ENCODE measurements at regions not wholly inside any gene's neighbourhood (a gene's known extent, or its start where the extent isn't known, plus 50 kb on each side); places are given as distances from the start of the nearest gene placed in this dataset.

DNA sequence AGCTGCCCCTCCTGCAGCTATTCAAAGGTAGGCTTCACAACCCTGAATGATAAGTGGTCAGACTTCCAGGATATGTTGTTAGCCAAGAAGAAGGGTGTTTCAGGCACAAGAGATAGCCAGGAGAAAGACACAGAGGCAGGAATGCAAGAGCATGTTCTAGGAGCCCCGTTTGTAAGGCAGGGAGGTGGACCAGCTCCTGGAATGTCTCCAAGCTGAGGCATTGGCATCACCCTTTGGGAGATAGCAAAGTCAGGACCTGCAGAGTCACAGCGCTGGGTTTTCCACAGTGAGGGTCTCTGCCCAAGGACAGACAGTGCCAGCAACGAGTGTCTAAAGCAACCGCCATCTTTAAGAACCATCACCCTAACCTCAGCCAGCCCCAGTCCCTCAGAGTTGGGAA is 484.5 kb upstream of the ZMIZ1 start:
- FAIRE-seq (no peak), DNase-seq (ENCODE audit: insufficient read length, low spot score) (no peak)
- no peak for TF ChIP-seq POLR2A (IDR thresholded peaks at IDR 0.05; ENCODE audit: low read depth, low read length)

DNA sequence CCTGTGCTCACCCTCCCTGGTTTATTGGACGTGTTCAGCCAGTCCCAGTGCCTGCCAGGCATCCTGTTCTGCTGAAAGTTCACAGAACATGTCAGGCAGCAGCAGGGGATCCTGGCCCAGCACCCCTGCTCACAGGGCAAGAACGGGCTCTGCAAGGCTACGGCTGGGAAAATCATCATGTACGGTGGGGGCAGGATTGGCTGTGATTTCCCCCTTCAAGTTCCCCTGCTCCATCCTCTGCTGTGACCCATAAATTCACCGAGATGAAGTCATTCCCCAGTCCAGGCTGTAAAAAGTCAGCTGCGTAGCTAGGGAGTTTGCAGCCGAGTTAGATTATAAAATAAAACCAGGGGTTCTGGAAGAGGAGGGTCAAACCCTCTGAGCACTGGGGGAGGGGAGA is 484.1 kb upstream of the ZMIZ1 start:
- FAIRE-seq: no peak
- no peak for DNase-seq (ENCODE audit: insufficient read length, low spot score)

DNA sequence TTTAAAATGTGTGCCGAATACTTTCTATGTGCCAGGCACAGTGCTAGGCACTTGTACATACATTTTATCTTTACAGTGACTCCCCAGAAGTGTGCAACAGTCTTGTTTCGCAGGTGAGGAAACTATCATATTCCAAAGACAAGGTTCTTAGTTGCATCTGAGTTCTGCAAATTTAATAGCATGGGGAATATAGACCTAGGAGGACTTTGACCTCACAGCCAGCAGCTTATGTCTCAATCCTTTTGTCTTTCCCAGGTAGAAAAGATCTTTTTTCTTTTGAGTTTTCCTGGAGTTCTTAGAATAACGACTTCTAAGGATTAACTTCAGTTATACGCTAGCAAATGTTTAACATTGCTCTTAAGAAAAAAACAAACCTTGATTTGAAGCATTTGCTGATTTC is 482.8 kb upstream of the ZMIZ1 start:
- FAIRE-seq (no peak), DNase-seq (ENCODE audit: insufficient read length, low spot score) (no peak)
- TF ChIP-seq POLR2A (IDR thresholded peaks at IDR 0.05; ENCODE audit: low read depth, low read length): no peak

More for the DNA sequence above, 484.1 kb upstream of the ZMIZ1 start:
- no peak for TF ChIP-seq POLR2A (IDR thresholded peaks at IDR 0.05; ENCODE audit: low read depth, low read length)

DNA sequence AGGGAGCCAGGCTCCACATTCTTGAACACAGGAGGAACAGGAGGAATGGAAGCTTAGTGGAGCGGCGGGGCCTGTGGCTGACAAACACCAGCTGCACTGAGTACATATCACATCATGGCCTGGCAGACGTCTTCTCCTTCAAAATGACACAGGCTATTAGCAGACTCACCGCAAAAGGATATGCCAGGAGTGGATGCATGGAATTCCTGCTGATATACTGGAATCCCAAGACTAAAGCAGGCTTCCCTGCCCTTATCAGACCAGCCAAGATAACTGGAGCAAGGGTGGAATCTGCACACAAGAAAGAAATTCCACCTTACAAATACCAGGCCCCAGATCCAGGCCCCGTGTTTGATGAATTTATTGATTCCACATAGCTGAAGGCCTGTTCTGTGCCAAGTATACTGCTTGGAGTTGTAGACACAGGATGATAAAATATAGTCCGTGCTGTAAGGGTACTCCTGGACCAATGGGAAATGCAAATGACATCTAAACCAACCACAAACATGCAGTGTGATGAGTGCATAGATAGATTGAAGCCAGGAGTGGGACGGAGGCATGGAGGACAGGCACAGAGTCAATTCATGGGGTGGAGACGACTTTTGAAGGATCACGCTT is 480.5 kb upstream of the ZMIZ1 start:
- no peak for TF ChIP-seq POLR2A (IDR thresholded peaks at IDR 0.05; ENCODE audit: low read depth, low read length)
- DNase-seq (ENCODE audit: insufficient read length, low spot score) (no peak), FAIRE-seq (no peak)

DNA sequence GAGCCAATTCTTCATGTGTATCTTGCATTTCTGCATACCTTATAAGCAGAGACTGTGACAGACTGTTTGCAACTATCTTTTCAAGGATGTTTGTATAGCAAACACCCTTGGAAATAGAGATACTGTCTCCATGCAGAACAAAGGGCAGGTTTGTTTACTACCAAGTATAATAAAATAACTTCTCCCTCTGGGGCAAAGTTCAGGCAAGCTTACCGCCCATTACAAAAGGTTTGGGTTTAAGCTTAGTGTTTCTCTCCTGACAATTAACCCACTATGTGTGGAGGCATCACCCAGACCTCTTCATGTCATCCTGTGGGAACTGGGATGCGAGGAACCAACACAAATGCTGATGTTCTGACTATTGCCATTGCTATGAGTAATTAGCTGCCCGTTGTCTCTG is 479.1 kb upstream of the ZMIZ1 start:
- FAIRE-seq (no peak), DNase-seq (ENCODE audit: insufficient read length, low spot score) (no peak)
- no peak for TF ChIP-seq POLR2A (IDR thresholded peaks at IDR 0.05; ENCODE audit: low read depth, low read length)

DNA sequence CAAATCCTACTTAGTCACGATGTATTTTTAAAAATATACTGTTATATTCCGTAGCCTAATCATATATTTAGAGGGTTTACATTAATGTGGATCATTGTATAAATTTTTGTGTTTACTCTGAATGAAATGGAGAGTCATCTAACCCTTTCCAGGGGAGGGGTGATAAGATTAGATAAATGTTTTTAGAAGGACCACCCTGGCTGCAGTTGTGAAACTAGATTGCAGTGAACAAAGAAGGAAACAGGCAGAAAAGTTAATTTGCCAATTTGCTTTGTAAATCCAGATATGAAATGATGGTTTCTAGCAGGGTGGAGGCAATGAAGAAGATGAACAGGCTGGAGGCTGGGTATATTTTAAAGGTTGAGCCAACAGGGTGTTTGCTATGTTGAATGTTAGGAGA is 477.7 kb upstream of the ZMIZ1 start:
- no peak for TF ChIP-seq POLR2A (IDR thresholded peaks at IDR 0.05; ENCODE audit: low read depth, low read length)
- no peak for FAIRE-seq
- no peak for DNase-seq (ENCODE audit: insufficient read length, low spot score)

DNA sequence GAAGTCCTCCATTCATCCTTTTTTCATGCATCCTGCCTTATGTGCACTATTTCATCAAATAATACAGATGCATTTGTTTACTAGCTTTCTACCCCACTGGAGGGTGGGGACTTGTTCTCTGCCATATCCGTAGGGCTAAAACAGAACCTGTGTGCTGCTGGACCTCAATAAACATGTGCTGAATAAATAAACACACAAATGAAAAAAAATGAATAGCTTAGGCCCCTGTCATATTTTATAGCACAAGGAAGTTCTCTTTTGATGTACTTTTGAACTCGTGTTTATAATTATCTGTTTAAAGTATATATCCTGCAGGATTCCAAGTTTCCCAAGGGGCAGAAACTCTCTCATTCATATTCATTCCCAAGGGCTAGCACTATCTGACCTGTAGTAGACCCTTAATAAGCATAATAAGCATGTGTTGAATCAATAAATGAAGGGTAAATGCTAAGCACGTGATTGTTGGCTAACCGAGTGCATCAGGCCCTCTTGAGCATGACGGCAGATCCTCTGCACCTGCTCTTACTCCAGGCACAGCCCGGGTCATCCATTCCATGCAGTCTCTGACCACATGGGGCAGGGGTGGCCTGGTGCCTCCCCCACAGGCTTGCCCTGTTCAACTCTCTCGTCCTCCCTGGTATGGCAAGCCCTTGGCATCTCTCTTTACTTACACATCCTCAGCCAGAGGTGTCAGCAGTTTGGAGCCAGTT is 474.1 kb upstream of the ZMIZ1 start:
- TF ChIP-seq POLR2A (IDR thresholded peaks at IDR 0.05; ENCODE audit: low read depth, low read length): no peak
- FAIRE-seq (no peak), DNase-seq (ENCODE audit: insufficient read length, low spot score) (no peak)

DNA sequence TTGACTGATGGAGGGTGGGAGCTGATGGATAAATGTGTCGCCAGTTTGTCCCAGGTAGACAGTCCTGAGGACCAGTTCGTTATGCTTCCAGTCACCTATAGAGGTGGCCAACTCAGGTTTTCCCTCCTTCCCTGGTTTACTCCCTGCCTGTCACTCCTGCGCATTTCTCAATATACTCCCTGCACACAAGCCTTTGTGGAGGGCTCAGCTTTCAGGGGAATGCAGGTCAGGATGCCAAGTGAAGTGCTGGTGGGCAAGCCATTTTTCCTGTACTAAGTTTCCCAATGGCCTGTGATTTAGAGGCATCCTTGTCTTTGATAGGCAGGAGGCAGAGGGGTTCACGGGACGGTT is 473.5 kb upstream of the ZMIZ1 start:
- no peak for TF ChIP-seq POLR2A (IDR thresholded peaks at IDR 0.05; ENCODE audit: low read depth, low read length)
- no peak for FAIRE-seq
- DNase-seq (ENCODE audit: insufficient read length, low spot score): no peak

DNA sequence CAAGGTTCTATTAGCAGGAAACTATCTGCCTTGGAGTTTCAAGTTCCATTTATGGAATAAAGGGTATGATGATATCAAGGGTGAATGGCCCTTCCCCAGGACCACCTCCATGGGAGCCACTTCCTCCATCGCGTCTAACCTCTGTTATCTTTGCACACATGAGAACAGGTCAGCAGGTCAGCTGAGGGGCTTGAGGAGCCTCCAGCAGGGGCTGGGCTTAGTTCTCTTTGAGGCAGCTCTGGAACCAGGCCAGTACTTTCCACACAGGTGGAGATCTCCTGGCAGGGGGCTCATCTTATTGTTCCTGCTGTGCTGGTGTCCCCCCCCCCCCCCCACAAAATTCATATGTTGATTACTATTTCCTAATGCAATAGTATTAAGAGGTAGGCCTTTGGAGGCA is 472.2 kb upstream of the ZMIZ1 start:
- no peak for TF ChIP-seq POLR2A (IDR thresholded peaks at IDR 0.05; ENCODE audit: low read depth, low read length)
- no peak for FAIRE-seq
- DNase-seq (ENCODE audit: insufficient read length, low spot score): no peak

DNA sequence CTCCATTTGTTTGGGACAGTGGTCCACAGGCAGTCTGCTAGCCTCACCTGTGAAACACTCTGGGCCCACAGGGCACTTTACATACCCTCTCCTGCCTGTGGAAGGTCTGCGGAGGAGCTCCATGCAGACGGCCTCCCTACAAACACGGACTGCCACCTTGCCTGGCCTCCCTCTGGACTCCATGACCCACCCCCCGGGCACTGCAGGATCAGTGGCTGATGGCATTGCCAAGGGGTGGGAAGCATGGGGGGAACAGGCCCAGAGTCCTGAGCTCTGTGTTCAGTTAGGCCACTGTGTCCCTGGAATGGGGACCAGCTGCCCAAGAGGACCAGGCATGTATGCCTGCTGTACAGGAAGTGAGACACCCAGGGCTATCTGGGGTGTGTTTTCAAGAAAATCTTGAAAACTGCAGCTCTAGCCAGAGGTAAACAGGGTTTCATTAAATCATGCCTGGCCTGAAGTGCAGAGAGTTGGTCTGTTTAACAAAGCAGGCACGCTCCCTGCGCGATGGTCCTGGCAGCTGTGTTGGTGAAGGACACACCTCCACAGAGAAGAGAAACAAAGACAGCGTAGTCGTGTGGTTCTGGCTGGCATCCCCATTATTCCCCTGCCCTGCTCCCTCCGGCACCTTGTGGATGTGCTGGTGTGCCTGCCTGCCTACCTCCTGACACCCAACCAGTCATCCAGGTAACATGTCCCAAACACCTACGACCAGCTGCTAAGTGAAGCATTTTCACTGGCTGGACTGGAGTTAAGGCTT is 470.8 kb upstream of the ZMIZ1 start:
- FAIRE-seq (no peak), DNase-seq (ENCODE audit: insufficient read length, low spot score) (no peak)
- TF ChIP-seq POLR2A (IDR thresholded peaks at IDR 0.05; ENCODE audit: low read depth, low read length): no peak

DNA sequence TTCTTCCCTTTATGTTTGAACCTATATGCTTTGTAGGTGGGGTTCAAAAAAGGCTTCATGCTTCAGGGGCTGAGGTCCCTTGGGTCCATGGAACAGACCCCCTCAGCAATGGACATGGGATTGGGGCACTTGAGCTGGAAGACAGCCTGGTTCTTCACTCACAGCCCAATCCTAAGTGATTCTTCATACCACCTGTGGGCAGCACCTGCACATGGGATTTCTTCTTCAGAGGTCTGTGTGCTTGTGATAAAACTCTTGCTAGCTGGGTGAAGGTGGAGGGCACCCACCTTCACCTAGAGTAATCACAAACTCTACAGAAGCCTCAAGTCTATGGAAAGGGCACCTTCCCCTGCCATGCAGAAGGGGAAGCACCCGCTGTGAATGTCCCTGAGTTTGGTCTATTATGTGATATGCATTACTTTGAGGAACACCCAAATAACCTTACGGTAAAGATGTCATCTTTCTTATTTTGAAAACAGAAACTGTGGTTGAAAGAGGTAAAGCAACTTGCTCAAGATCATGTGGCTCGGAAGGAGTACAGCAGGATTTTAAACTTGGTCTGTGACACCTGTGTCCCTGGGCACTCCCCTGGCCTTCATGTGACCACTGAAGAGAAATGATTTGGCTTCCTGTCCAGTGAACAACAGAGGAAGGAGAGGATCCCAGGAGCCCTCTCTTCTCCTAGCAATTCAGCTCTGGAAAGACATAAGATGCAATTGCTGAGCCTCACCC is 469.5 kb upstream of the ZMIZ1 start:
- TF ChIP-seq POLR2A (IDR thresholded peaks at IDR 0.05; ENCODE audit: low read depth, low read length): no peak
- FAIRE-seq (no peak), DNase-seq (ENCODE audit: insufficient read length, low spot score) (no peak)

DNA sequence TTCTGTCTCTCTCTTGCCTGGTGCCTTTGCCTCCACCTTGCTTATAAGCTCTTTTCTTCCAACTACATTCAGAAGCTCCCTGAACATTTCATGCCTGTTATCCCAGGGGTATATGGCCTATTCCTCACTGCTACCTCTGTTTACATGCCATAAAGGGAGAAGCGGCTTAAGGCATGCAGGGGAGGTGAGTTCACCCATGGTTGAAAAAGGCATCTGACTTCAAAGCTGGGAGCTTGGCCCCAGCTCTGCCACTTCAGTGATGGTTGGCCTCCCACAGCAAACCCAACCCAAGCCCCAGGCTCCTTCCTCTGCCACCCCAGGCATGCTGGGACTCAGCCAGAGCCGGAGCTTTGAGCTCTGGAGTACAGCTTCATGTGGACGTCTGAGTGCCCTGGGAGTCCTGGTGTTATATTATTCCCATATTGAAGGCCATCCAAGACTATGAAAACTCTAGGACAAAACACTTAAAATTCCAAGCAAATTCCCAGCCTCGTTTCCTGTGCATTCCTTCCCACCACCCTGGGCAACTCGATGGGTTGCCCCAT is 468.6 kb upstream of the ZMIZ1 start:
- no peak for FAIRE-seq
- no peak for DNase-seq (ENCODE audit: insufficient read length, low spot score)
- no peak for TF ChIP-seq POLR2A (IDR thresholded peaks at IDR 0.05; ENCODE audit: low read depth, low read length)

DNA sequence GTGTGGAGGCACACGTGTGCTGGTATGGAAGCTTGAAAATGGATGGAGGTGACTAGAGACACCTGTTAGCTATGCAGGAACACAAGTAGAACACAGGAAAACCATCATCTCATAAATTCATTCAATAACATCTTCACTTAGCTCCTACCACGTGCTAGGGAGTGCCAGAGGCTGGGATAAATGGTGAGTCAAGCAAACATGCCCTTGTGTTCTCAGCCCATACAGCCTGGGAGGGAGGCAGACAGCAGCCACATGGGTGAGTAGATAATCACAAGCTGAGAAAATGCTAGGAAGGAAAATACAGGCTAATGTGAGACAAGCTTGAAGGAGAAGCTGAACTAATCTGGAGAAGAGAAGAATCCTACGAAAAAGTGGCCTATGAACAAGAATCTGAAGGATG is 468.0 kb upstream of the ZMIZ1 start:
- DNase-seq (ENCODE audit: insufficient read length, low spot score): no peak
- no peak for TF ChIP-seq POLR2A (IDR thresholded peaks at IDR 0.05; ENCODE audit: low read depth, low read length)
- FAIRE-seq: no peak

Measured in H54 (cell line).